HEK293 (cell line): ENCODE measurements at regions not wholly inside any gene's neighbourhood (a gene's known extent, or its start where the extent isn't known, plus 50 kb on each side); places are given as distances from the start of the nearest gene placed in this dataset.

Experiments used
- CTCF ChIP-seq: fragments of 450-650 bp; formaldehyde crosslinking; IDR thresholded peaks from 2 replicates; pipeline ENCODE4 v1.5.1; 2016; ENCODE audit warnings: missing biosample characterization, missing genetic modification characterization
- HOXA7 ChIP-seq: sonication (generic); formaldehyde crosslinking; IDR thresholded peaks from 2 replicates; pipeline ENCODE4 v1.8.1; 2022; ENCODE audit warnings: missing genetic modification reagents, borderline replicate concordance
- YY2 ChIP-seq: fragments of 450-650 bp; formaldehyde crosslinking; IDR thresholded peaks from 2 replicates; pipeline ENCODE4 v1.5.1; 2016; ENCODE audit warnings: missing biosample characterization, missing genetic modification characterization
- ZBTB48 ChIP-seq: fragments of 450-650 bp; formaldehyde crosslinking; IDR thresholded peaks from 2 replicates; pipeline ENCODE4 v1.5.1; 2016; ENCODE audit warnings: missing biosample characterization, missing genetic modification characterization
- ZBTB8A ChIP-seq: fragments of 450-650 bp; formaldehyde crosslinking; IDR thresholded peaks from 2 replicates; pipeline ENCODE4 v1.5.1; 2016; ENCODE audit warnings: missing biosample characterization, missing genetic modification characterization
- ZNF146 ChIP-seq: fragments of 450-650 bp; formaldehyde crosslinking; IDR thresholded peaks from 2 replicates; pipeline ENCODE4 v1.5.1; 2016; ENCODE audit warnings: missing biosample characterization, missing genetic modification characterization
- ZNF19 ChIP-seq: fragments of 450-650 bp; formaldehyde crosslinking; IDR thresholded peaks from 2 replicates; pipeline ENCODE4; 2016; ENCODE audit warnings: missing biosample characterization, missing genetic modification characterization, low read depth
- ZNF292 ChIP-seq: fragments of 450-650 bp; formaldehyde crosslinking; IDR thresholded peaks from 2 replicates; pipeline ENCODE4 v1.5.1; 2016; ENCODE audit warnings: low read depth, missing biosample characterization, missing genetic modification characterization, borderline replicate concordance
- ZNF558 ChIP-seq: fragments of 450-650 bp; formaldehyde crosslinking; IDR thresholded peaks from 2 replicates; pipeline ENCODE4 v1.5.1; 2016; ENCODE audit warnings: missing biosample characterization, missing genetic modification characterization
- ZNF785 ChIP-seq: fragments of 450-650 bp; formaldehyde crosslinking; IDR thresholded peaks from 2 replicates; pipeline ENCODE4 v1.5.1; 2016; ENCODE audit warnings: missing biosample characterization, missing genetic modification characterization
- ZNF791 ChIP-seq: fragments of 450-650 bp; formaldehyde crosslinking; IDR thresholded peaks from 2 replicates; pipeline ENCODE4 v1.5.1; 2016; ENCODE audit warnings: missing biosample characterization, missing genetic modification characterization
- TF ChIP-seq, protein P1 (sequence below): fragments of 450-650 bp; formaldehyde crosslinking; IDR thresholded peaks from 2 replicates; pipeline ENCODE4 v1.5.1; 2017; ENCODE audit warnings: missing biosample characterization, mild to moderate bottlenecking, missing genetic modification characterization, moderate library complexity
- TF ChIP-seq, protein P2 (sequence below): fragments of 450-650 bp; formaldehyde crosslinking; IDR thresholded peaks from 2 replicates; pipeline ENCODE4 v1.5.1; 2016; ENCODE audit warnings: missing biosample characterization, missing genetic modification characterization

DNA sequence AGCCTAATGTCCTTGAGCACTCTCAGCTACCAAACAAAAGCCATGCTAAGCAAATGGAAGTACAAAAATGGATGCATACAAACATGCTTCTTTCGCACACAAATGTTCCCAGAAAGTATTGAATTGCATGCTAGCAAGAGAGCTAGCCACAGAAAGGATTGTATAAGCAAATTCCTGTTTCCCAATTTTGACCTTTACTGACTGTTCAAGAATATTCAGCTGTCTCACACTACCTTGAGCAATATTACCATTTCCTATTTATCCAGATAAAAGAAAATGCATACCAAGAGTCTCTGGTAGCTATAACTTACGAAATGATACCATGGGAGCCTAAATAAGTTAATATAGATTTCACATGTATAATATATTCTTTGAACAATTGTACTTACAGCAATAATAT is 264.6 kb downstream of the TMEM167A start:
- TF ChIP-seq HOXA7 (CRISPR knock-in tag) (no peak), CTCF (tag by site-specific recombination) (no peak), ZBTB8A (tag by site-specific recombination) (no peak), ZNF292 (tag by site-specific recombination) (no peak), ZNF19 (tag by site-specific recombination) (no peak), ZNF558 (tag by site-specific recombination) (no peak), ZNF146 (tag by site-specific recombination) (no peak), YY2 (no peak), ZNF791 (tag by site-specific recombination) (no peak), ZBTB48 (tag by site-specific recombination) (no peak), ZNF785 (tag by site-specific recombination) (no peak)
- TF ChIP-seq, protein P1, sequence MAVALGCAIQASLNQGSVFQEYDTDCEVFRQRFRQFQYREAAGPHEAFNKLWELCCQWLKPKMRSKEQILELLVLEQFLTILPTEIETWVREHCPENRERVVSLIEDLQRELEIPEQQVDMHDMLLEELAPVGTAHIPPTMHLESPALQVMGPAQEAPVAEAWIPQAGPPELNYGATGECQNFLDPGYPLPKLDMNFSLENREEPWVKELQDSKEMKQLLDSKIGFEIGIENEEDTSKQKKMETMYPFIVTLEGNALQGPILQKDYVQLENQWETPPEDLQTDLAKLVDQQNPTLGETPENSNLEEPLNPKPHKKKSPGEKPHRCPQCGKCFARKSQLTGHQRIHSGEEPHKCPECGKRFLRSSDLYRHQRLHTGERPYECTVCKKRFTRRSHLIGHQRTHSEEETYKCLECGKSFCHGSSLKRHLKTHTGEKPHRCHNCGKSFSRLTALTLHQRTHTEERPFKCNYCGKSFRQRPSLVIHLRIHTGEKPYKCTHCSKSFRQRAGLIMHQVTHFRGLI (tag by site-specific recombination), result no peak
- TF ChIP-seq, protein P2, sequence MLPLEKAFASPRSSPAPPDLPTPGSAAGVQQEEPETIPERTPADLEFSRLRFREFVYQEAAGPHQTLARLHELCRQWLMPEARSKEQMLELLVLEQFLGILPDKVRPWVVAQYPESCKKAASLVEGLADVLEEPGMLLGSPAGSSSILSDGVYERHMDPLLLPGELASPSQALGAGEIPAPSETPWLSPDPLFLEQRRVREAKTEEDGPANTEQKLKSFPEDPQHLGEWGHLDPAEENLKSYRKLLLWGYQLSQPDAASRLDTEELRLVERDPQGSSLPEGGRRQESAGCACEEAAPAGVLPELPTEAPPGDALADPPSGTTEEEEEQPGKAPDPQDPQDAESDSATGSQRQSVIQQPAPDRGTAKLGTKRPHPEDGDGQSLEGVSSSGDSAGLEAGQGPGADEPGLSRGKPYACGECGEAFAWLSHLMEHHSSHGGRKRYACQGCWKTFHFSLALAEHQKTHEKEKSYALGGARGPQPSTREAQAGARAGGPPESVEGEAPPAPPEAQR (tag by site-specific recombination), result no peak
